ENCODE measurements at regions not wholly inside any gene's neighbourhood (a gene's known extent, or its start where the extent isn't known, plus 50 kb on each side); places are given as distances from the start of the nearest gene placed in this dataset.

- no peak for DNase-seq (ENCODE audit: low read depth in 3 of 3, low spot score in 1 of 3)
Measured at GRCh38 chr16:65782611-65783600, 583.6 kb upstream of the CDH5 start.

GRCh38 chr16:65781855-65782254 lies 584.6 kb upstream of the CDH5 start:
- DNase-seq (ENCODE audit: low read depth in 3 of 3, low spot score in 1 of 3), result no peak

DNA sequence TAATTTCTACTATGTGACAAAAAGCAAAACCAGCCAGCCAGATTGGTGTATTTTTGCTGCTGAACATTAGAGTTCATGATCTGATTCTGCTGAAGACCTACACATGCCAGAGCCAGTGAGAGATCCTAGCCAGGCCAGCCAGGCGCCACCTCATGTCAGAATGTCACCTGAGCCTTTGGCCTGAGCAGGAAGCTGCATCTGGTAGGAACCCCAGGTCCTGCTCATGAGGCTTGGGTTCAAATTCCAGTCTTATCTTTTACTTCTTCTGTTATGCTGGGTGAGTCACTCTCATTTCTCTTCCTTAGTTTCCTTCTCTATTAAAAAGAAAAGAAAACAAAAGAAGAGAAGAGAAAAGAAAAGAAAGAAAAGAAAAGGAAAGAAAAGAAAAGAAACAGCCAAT lies 585.1 kb upstream of the CDH5 start:
- no peak for DNase-seq (ENCODE audit: low read depth in 3 of 3, low spot score in 1 of 3)

DNA sequence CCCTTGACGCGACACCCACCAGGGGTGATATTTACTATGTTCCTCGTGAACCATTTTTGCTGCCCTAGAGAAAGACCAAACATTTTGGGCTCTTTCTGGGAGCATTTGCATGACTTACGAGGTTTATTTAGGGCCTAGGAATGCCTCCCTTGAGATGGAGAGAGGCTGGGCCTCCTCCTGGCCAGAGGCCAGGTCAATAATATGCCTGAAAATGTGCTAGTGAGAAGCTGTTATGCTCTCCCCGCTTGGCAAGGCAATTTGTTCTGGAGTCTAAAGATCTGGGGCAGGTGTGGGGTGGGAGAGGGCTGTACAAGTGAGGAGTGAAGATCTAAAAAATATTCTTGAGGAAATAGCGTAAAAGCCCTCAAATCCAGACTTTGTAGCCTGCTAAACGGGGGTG lies 587.3 kb upstream of the CDH5 start:
- DNase-seq (ENCODE audit: low read depth in 3 of 3, low spot score in 1 of 3), result no peak

DNA sequence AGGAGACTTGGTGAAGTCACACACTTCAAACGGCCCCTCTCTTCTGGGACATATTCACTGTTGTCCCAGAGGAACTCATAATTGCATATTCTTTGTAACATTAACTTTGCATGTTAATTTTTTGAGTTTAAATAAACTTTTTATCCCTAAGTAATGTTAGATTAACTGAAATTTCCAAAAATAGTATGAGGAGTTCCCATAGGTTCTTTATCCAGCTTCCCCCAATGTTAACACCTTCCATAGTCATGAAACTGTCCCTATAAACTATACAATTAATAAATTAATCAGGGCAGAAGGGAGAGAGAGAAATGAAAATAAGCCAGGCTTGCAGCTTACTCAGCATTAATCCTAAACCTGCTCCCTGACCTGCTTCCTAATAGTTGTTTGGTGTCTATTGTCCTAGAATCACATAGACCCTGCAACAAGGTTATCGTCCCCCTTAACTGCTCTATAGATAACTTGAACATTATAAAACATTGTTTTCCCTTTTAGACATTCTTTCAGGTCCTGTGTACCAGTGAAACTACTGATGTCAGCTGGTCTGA lies 589.8 kb upstream of the CDH5 start:
- no peak for DNase-seq (ENCODE audit: low read depth in 3 of 3, low spot score in 1 of 3)

GRCh38 chr16:65775829-65776228 lies 590.7 kb upstream of the CDH5 start:
- no peak for DNase-seq (ENCODE audit: low read depth in 3 of 3, low spot score in 1 of 3)

DNA sequence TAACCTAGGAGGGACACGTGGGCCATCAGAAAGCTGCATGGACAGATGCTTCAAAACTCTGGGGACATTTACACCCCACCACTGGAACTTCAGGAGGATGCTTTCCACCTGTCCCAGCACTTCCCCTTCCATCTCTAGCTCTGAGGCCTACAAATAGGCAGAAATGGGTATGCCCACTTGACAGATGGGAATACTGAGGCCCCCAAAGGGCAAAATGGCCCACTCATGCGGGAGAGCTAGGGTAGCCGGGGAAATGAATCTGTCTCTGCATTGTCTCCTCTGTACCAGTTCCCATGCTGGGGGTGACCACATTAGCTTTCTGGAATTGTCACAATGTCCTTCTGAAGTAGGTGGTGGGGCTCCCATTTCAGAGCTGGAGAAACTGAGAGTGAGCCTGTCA lies 592.1 kb upstream of the CDH5 start:
- DNase-seq (ENCODE audit: low read depth in 3 of 3, low spot score in 1 of 3), result no peak

- DNase-seq (ENCODE audit: low read depth in 3 of 3, low spot score in 1 of 3), result no peak
Measured at GRCh38 chr16:65773301-65773874, 593.1 kb upstream of the CDH5 start.

DNA sequence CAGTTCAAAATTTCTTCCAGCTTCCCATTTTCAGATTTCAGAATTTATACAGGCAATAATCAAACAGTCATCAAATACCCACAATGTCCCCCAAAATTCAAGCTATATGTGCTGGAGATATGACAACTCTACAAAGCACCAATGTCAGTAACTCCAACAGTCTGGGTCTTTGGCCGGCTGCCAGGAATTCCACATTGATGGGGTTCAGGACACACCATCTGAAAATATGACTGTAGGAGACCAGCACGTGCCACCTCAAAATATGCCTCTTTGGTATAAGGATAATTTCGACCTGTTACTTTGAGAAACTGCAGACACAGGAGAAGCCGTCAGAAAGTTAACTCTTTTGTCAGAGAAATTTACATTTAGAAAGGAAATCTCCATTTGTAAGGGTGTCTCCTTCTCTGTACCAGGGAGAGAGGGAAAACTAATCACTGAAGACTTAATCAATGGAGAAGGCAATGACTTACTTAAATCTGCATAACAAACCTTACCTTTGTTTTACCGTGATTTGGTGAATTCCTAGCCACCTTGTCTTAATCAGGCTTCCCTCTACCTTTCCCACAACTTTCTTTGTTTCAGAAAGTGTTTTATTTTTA lies 594.3 kb upstream of the CDH5 start:
- DNase-seq (ENCODE audit: low read depth in 3 of 3, low spot score in 1 of 3), result no peak

DNA sequence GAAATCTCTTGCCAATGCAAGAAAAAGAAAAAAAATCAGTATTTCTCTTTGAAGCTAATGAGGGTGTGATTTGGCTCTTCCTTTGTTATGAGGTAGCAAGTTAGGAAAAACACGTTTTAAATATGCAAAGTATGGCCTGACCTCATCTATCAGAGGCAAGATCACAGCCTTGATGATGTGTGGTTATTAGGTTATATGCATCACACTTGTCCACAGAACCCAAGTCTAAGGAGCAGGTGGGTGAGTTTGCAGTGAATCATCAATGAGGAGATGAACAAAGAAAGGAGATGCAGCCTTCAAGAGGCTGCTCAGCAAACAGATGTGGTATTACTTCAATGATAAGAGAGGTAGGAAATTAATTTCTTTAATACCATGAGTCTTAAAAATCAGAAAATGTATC lies 594.8 kb upstream of the CDH5 start:
- no peak for DNase-seq (ENCODE audit: low read depth in 3 of 3, low spot score in 1 of 3)

DNA sequence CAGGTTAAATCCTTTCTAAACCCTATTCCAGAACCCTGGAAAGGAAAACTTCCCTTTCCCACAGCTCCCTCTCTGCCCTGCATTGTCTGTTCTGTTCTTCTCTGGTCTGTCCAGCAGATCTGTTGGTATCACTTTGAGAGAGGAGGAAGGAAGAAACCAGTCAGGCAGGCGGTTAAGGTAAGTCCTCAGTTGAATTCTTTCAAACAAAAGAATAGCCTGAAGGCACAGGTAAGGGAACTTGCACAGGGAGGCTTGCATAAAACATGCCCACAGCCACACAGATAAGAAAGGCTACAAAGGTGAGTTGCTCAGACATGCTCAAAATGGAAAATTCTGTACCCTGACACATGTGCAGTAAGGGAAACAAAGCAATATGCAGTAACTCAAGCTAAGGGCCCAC lies 595.7 kb upstream of the CDH5 start:
- DNase-seq (ENCODE audit: low read depth in 3 of 3, low spot score in 1 of 3), result no peak

DNA sequence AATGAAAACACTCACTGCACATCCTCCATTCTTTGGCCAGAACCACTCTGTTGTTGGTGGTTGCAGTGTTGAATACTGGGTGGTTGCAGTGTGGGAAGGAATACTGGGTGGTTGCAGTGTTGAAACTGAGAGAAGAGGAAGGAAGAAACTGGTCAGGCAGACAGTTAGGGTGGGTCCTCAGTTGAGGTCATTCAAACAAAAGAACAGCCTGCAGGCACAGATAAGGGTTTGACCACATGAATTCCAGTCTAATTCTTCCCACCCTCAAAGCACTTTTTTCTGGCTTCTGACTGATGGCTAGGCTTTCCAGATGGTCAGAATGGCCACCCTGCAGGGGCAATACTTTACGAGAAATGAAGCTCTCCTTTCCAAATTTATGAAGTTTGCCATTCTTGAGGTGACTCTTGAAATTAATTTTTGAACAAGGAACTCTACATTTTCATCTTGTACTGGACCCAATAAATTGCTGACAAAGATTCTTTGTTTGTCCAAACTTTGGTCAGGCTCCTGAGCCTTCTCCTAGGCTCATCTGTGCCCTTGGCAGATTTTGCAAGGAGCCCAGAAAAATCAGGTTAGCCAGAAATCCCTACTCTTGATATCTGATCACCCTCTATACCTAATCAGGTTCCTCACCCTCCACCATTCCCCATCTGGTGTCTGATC lies 596.6 kb upstream of the CDH5 start:
- DNase-seq (ENCODE audit: low read depth in 3 of 3, low spot score in 1 of 3), result no peak

DNA sequence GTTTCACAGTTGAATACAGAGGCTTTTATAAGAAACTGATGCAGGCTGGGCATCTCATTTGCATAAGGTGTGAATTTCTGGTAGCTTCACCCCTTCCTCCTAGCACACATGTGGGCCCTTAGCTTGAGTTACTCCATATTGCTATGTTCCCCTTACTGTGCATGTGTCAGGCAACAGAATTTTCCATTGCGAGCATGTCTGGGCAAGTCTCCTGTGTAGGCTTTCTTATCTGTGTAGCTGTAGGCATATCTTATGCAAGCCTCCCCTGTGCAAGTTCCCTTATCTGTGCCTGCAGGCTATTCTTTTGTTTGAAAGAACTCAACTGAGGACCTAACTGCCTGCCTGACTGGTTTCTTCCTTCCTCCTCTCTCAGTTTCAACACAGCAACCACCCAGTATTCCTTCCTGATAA lies 597.4 kb upstream of the CDH5 start:
- no peak for DNase-seq (ENCODE audit: low read depth in 3 of 3, low spot score in 1 of 3)

- no peak for DNase-seq (ENCODE audit: low read depth in 3 of 3, low spot score in 1 of 3)
Measured at GRCh38 chr16:65767125-65767524, 599.4 kb upstream of the CDH5 start.

- no peak for DNase-seq (ENCODE audit: low read depth in 3 of 3, low spot score in 1 of 3)
Measured at GRCh38 chr16:65763640-65764305, 602.7 kb upstream of the CDH5 start.

DNA sequence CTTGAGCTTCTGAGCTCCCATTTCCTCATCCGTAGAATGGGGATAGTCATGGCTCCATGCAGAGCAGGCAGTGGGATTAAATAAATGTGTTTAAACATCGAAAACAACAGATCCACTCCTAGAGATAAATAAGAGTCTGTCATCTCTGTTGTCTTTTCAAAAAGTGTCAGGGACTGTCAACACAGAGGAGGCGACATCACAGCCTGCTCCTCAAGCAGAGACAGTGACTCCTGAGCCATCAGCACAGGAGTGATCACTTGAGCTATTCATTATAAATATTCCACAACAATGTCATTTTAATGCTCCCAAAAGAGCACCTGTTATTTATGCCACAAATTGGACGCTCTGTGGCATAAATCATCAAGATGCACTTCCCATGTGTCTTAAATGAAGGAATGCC lies 605.6 kb upstream of the CDH5 start:
- no peak for DNase-seq (ENCODE audit: low read depth in 3 of 3, low spot score in 1 of 3)

- DNase-seq (ENCODE audit: low read depth in 3 of 3, low spot score in 1 of 3), result no peak
Measured at GRCh38 chr16:65758620-65759019, 607.9 kb upstream of the CDH5 start.

DNA sequence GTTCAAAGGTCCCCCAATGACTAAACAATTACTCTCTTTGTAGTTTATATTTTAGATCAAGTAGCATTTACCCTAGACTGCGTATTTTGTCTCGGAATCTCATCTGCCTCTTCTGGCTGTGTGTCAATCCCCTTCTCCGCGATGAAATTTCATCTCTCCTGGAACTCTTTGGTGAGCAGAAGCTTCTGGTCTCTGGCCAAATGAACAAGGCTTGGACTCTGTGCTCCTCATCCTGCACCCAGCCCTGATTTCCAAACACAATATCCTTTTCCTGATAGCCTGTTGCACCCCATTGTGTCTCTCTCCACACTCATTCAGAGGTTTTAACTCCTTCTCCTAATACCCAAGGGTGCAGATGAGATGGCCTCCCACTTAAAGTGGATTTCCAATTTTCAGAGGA lies 609.4 kb upstream of the CDH5 start:
- DNase-seq (ENCODE audit: low read depth in 3 of 3, low spot score in 1 of 3), result no peak

- no peak for DNase-seq (ENCODE audit: low read depth in 3 of 3, low spot score in 1 of 3)
Measured at GRCh38 chr16:65756163-65756562, 610.3 kb upstream of the CDH5 start.

DNA sequence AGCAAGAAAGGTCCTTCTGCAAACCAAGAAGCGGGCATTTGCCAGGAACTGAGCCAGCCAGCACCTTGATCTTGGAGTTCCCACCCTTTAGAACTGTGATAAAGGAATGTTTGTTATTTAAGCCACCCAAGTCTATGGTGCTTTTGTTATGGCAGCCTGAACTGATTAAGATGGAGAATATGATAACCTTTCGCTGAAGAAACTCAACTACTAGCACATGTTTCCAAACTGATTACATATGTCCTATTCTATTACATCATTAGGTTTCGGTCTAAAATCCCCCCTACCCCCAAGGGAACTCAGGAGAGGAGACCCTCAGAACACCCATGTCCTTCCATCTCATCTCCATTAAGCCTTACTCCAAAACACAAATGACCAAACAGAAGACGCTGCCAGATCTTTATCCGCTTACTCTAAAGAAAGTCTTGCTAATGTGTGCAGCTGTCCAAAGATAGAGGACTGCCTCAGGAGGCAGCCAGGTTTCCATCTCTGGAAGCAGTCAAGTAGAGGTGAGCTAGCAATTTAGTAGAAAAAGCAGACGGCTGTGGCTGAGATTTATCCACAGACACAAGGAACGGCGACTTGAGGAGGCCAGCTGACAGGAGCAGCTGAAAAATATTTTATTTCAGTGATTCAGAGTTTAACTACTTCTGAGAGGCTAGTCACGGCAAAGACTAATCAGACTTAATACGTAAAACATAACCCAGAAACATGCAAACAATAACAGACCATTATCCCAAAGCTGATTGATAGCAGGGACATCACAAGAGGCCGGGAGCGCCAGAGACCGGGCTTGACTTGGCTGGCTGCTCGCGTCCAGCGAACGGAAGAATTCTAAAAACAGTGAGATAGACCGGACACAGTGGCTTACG lies 611.4 kb upstream of the CDH5 start:
- no peak for DNase-seq (ENCODE audit: low read depth in 3 of 3, low spot score in 1 of 3)
